NCI-H1930 (cell line): ENCODE measurements at regions not wholly inside any gene's neighbourhood (a gene's known extent, or its start where the extent isn't known, plus 50 kb on each side); places are given as distances from the start of the nearest gene placed in this dataset.
"Not testable (repeated sequence)": the region's sequence is repeated elsewhere in the genome, so short reads cannot be mapped to it uniquely, and the experiment has no call there.

Source experiments
- DNase-seq, 2 experiments: peaks; one replicate each; lab custom pipeline; 2025; lab: John Stamatoyannopoulos, UW

- no peak for DNase-seq
Observed at GRCh38 chr10:33101392-33101787, 143.4 kb upstream of the ITGB1 start.

- no peak for DNase-seq
Observed at GRCh38 chr10:33100781-33101391, 142.9 kb upstream of the ITGB1 start.

- no peak for DNase-seq
Observed at GRCh38 chr10:33099748-33100147, 141.7 kb upstream of the ITGB1 start.

GRCh38 chr10:33098951-33099663 is 141.1 kb upstream of the ITGB1 start:
- no peak for DNase-seq

GRCh38 chr10:33095867-33096815 is 138.1 kb upstream of the ITGB1 start:
- DNase-seq = no peak

GRCh38 chr10:33094263-33095051 is 136.4 kb upstream of the ITGB1 start:
- no peak for DNase-seq

- DNase-seq = no peak
Observed at GRCh38 chr10:33093362-33093761, 135.3 kb upstream of the ITGB1 start.

- no peak for DNase-seq
Observed at GRCh38 chr10:33092596-33092995, 134.6 kb upstream of the ITGB1 start.

- DNase-seq = no peak
Observed at GRCh38 chr10:33091201-33091600, 133.2 kb upstream of the ITGB1 start.

- no peak for DNase-seq
Observed at GRCh38 chr10:33088990-33089389, 131.0 kb upstream of the ITGB1 start.

- no peak for DNase-seq
Observed at GRCh38 chr10:33087922-33088321, 129.9 kb upstream of the ITGB1 start.

- no peak for DNase-seq
Observed at GRCh38 chr10:33087152-33087551, 129.1 kb upstream of the ITGB1 start.

GRCh38 chr10:33086100-33086499 is 128.1 kb upstream of the ITGB1 start:
- DNase-seq = no peak

GRCh38 chr10:33085313-33085833 is 127.3 kb upstream of the ITGB1 start:
- no peak for DNase-seq

- DNase-seq = no peak
Observed at GRCh38 chr10:33084453-33084852, 126.4 kb upstream of the ITGB1 start.

- no peak for DNase-seq
Observed at GRCh38 chr10:33082373-33082895, 124.4 kb upstream of the ITGB1 start.

- DNase-seq = not testable (repeated sequence)
Observed at GRCh38 chr10:33080467-33080866, 122.4 kb upstream of the ITGB1 start.

- DNase-seq = no peak
Observed at GRCh38 chr10:33074443-33074842, 116.4 kb upstream of the ITGB1 start.

GRCh38 chr10:33073641-33074415 is 115.8 kb upstream of the ITGB1 start:
- DNase-seq = no peak

GRCh38 chr10:33071857-33072256 is 113.8 kb upstream of the ITGB1 start:
- DNase-seq = no peak

GRCh38 chr10:33070101-33070500 is 112.1 kb upstream of the ITGB1 start:
- no peak for DNase-seq
